HG03571 (cell line): ENCODE measurements at regions not wholly inside any gene's neighbourhood (a gene's known extent, or its start where the extent isn't known, plus 50 kb on each side); places are given as distances from the start of the nearest gene placed in this dataset.

Experiments used
- ATAC-seq: cut with Tn5 transposase; IDR thresholded peaks from one replicate; pipeline ENCODE4 v1.9.1; 2021; ENCODE audit not compliant: unreplicated experiment

- ATAC-seq: no peak
Measured at GRCh38 chr6:40083141-40083920, 149.1 kb upstream of the MOCS1 start.

GRCh38 chr6:40082278-40083043 lies 148.2 kb upstream of the MOCS1 start:
- no peak for ATAC-seq

- ATAC-seq: no peak
Measured at GRCh38 chr6:40077736-40078135, 143.5 kb upstream of the MOCS1 start.

GRCh38 chr6:40077315-40077714 lies 143.1 kb upstream of the MOCS1 start:
- ATAC-seq: no peak

- ATAC-seq: no peak
Measured at GRCh38 chr6:40075056-40075590, 140.9 kb upstream of the MOCS1 start.

GRCh38 chr6:40074306-40075055 lies 140.2 kb upstream of the MOCS1 start:
- no peak for ATAC-seq

- no peak for ATAC-seq
Measured at GRCh38 chr6:40066372-40066771, 132.1 kb upstream of the MOCS1 start.

- ATAC-seq: no peak
Measured at GRCh38 chr6:40056865-40057264, 122.6 kb upstream of the MOCS1 start.

GRCh38 chr6:40054602-40055001 lies 120.3 kb upstream of the MOCS1 start:
- ATAC-seq: no peak

GRCh38 chr6:40054186-40054585 lies 119.9 kb upstream of the MOCS1 start:
- ATAC-seq: no peak

- no peak for ATAC-seq
Measured at GRCh38 chr6:40049128-40049527, 114.9 kb upstream of the MOCS1 start.

GRCh38 chr6:40044196-40044595 lies 109.9 kb upstream of the MOCS1 start:
- ATAC-seq: no peak

- ATAC-seq: no peak
Measured at GRCh38 chr6:40042232-40042631, 108.0 kb upstream of the MOCS1 start.

GRCh38 chr6:40039042-40039441 lies 104.8 kb upstream of the MOCS1 start:
- no peak for ATAC-seq

GRCh38 chr6:40038626-40039025 lies 104.4 kb upstream of the MOCS1 start:
- no peak for ATAC-seq

GRCh38 chr6:40037271-40037670 lies 103.0 kb upstream of the MOCS1 start:
- no peak for ATAC-seq

- no peak for ATAC-seq
Measured at GRCh38 chr6:40036186-40036585, 101.9 kb upstream of the MOCS1 start.

GRCh38 chr6:40028449-40028848 lies 94.2 kb upstream of the MOCS1 start:
- no peak for ATAC-seq

GRCh38 chr6:40022867-40023266 lies 88.6 kb upstream of the MOCS1 start:
- ATAC-seq: no peak

- no peak for ATAC-seq
Measured at GRCh38 chr6:40020166-40020565, 85.9 kb upstream of the MOCS1 start.

- no peak for ATAC-seq
Measured at GRCh38 chr6:40015530-40015929, 81.3 kb upstream of the MOCS1 start.
